ENCODE measurements at regions not wholly inside any gene's neighbourhood (a gene's known extent, or its start where the extent isn't known, plus 50 kb on each side); places are given as distances from the start of the nearest gene placed in this dataset.
"Not testable (repeated sequence)": the region's sequence is repeated elsewhere in the genome, so short reads cannot be mapped to it uniquely, and the experiment has no call there.

GRCh38 chr3:5917932-5918331 lies 730.4 kb downstream of the EDEM1 start:
- Histone ChIP-seq H3K4me1 (no peaks in the 10 kb centered on the region), H3K36me3 (no peaks in the 10 kb centered on the region), H3K27ac (no peak overlapping the region), H3K4me3 (replicated peaks in 1 of 3) (no peak overlapping the region), H3K9me3 (no peaks in the 10 kb centered on the region), H3K27me3 (no peaks in the 10 kb centered on the region)
- intact Hi-C loops (cut with DNase I), result no loop called here
- 95 to 99% methylated on average over 9 of the region's 9 CpGs for WGBS, 2 donors
- no peak for TF ChIP-seq POLR2A (IDR thresholded peaks at IDR 0.05)
- no peak for TF ChIP-seq CTCF (IDR thresholded peaks at IDR 0.05)
- no peak for DNase-seq

GRCh38 chr3:5918626-5919025 lies 731.1 kb downstream of the EDEM1 start:
- no peak for TF ChIP-seq POLR2A (IDR thresholded peaks at IDR 0.05)
- no peak for TF ChIP-seq CTCF (IDR thresholded peaks at IDR 0.05)
- Histone ChIP-seq H3K27me3 (no peaks in the 10 kb centered on the region), H3K36me3 (no peaks in the 10 kb centered on the region), H3K4me3 (replicated peaks in 1 of 3) (no peak overlapping the region), H3K9me3 (no peaks in the 10 kb centered on the region), H3K4me1 (no peaks in the 10 kb centered on the region), H3K27ac (no peak overlapping the region)
- WGBS, 2 donors, result 65 to 80% methylated on average over 7 of the region's 7 CpGs
- DNase-seq, result no peak
- intact Hi-C loops (cut with DNase I), result no loop called here

- H3K27me3 ChIP-seq, result no peaks in the 10 kb centered on the region
- H3K9me3 ChIP-seq, result no peaks in the 10 kb centered on the region
- H3K4me3 ChIP-seq (replicated peaks in 1 of 3), result no peak overlapping the region
- 77 to 89% methylated on average over 4 to 7 of the region's 7 CpGs for WGBS, 2 donors
- no peaks in the 10 kb centered on the region for H3K4me1 ChIP-seq
- H3K36me3 ChIP-seq, result no peaks in the 10 kb centered on the region
- H3K27ac ChIP-seq, result no peak overlapping the region
- TF ChIP-seq CTCF (IDR thresholded peaks at IDR 0.05) (no peak), POLR2A (IDR thresholded peaks at IDR 0.05) (no peak)
- no peak for DNase-seq
- intact Hi-C loops (cut with DNase I), result no loop called here
Measured at GRCh38 chr3:5929027-5929426, 741.5 kb downstream of the EDEM1 start.

- H3K4me1 ChIP-seq; H3K4me3 ChIP-seq (replicated peaks in 1 of 3); intact Hi-C loops (cut with DNase I); H3K36me3 ChIP-seq; DNase-seq; H3K27ac ChIP-seq; H3K9me3 ChIP-seq; H3K27me3 ChIP-seq: not testable (repeated sequence)
- WGBS, 2 donors, result 67 to 88% methylated on average over 1 to 4 of the region's 4 CpGs
Measured at GRCh38 chr3:5944061-5944460, 756.6 kb downstream of the EDEM1 start.

GRCh38 chr3:5948084-5948483 lies 760.6 kb downstream of the EDEM1 start:
- Histone ChIP-seq H3K4me1 (no peaks in the 10 kb centered on the region), H3K36me3 (no peaks in the 10 kb centered on the region), H3K4me3 (replicated peaks in 1 of 3) (no peak overlapping the region), H3K9me3 (no peaks in the 10 kb centered on the region), H3K27me3 (no peaks in the 10 kb centered on the region), H3K27ac (no peak overlapping the region)
- no peak for DNase-seq
- 95 to 97% methylated on average over 1 of the region's 1 CpG for WGBS, 2 donors
- no peak for TF ChIP-seq CTCF (IDR thresholded peaks at IDR 0.05)
- no peak for TF ChIP-seq POLR2A (IDR thresholded peaks at IDR 0.05)
- intact Hi-C loops (cut with DNase I), result no loop called here

GRCh38 chr3:5951026-5951425 lies 763.5 kb downstream of the EDEM1 start:
- Histone ChIP-seq H3K36me3 (no peaks in the 10 kb centered on the region), H3K27ac (no peak overlapping the region), H3K27me3 (no peaks in the 10 kb centered on the region), H3K9me3 (no peaks in the 10 kb centered on the region), H3K4me1 (no peaks in the 10 kb centered on the region), H3K4me3 (replicated peaks in 1 of 3) (no peak overlapping the region)
- DNase-seq, result no peak
- 77 to 78% methylated on average over 3 of the region's 3 CpGs for WGBS, 2 donors
- intact Hi-C loops (cut with DNase I), result no loop called here
- no peak for TF ChIP-seq CTCF (IDR thresholded peaks at IDR 0.05)
